Stomach (tissue), 4 donors: ENCODE measurements at regions not wholly inside any gene's neighbourhood (a gene's known extent, or its start where the extent isn't known, plus 50 kb on each side); places are given as distances from the start of the nearest gene placed in this dataset.

Source experiments
- EP300 ChIP-seq: sonication (generic); formaldehyde crosslinking; IDR thresholded peaks from one replicate; pipeline ENCODE4 v1.6.1; 2017; ENCODE audit warnings: antibody characterized with exemption
- POLR2AphosphoS5 ChIP-seq, 3 donors: sonication (generic); formaldehyde crosslinking; IDR thresholded peaks; one replicate each; pipeline ENCODE4 v1.6.1; 2016; ENCODE audit warnings: antibody characterized with exemption in 3 of 3
- TF ChIP-seq, protein P1 (sequence below), 7 experiments: fragments of 450-650 bp in 4 of 7; fragments of 200-600 bp in 3 of 7; sonication (generic) in 3 of 7; IDR thresholded peaks; one replicate each; pipeline ENCODE4 v1.5.1; 2016 to 2019; ENCODE audit warnings: antibody characterized with exemption in 7 of 7, control low read depth in 2 of 7, mild to moderate bottlenecking in 1 of 7

DNA sequence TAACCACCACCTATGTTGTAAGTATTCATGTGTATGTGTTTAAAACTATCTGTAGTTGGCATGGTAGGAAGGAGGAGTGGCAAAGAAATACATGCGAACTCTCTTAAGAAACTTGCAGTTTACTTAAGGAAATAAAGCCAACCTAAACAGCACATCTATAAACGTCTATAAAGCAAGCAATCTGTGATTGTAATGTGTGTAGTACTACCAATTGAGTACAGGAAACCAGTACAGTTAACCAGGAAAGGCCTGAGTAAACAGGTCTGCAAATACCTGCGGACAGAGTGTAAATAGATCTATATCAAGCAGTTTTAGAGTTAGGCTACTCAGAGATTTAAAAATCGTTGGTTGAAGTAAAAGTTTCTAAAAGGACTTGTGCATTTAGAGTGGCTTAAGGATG lies 59.5 kb upstream of the AMOTL1 start:
- no peak for TF ChIP-seq EP300
- TF ChIP-seq POLR2AphosphoS5 (IDR thresholded peaks at IDR 0.05), result peak in 1 of 3 donors; percentile 70
- TF ChIP-seq, protein P1, sequence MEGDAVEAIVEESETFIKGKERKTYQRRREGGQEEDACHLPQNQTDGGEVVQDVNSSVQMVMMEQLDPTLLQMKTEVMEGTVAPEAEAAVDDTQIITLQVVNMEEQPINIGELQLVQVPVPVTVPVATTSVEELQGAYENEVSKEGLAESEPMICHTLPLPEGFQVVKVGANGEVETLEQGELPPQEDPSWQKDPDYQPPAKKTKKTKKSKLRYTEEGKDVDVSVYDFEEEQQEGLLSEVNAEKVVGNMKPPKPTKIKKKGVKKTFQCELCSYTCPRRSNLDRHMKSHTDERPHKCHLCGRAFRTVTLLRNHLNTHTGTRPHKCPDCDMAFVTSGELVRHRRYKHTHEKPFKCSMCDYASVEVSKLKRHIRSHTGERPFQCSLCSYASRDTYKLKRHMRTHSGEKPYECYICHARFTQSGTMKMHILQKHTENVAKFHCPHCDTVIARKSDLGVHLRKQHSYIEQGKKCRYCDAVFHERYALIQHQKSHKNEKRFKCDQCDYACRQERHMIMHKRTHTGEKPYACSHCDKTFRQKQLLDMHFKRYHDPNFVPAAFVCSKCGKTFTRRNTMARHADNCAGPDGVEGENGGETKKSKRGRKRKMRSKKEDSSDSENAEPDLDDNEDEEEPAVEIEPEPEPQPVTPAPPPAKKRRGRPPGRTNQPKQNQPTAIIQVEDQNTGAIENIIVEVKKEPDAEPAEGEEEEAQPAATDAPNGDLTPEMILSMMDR (IDR thresholded peaks at IDR 0.05), result no peak
